Bronchial epithelial cell (primary cell): ENCODE measurements at regions not wholly inside any gene's neighbourhood (a gene's known extent, or its start where the extent isn't known, plus 50 kb on each side); places are given as distances from the start of the nearest gene placed in this dataset.
A peak's percentile ranks its signal among the peaks of the same experiment; 100 is the strongest.

Experiments used
- DNase-seq: peaks from one replicate; pipeline ENCODE4 v3.0.0-alpha.2; 2010; ENCODE audit warnings: low read depth
- FAIRE-seq: peaks from 2 replicates; lab custom pipeline; 2011; peaks lifted over from hg19 to GRCh38; lab: Jason Lieb, UNC
- H3K27me3 ChIP-seq: 2 replicates; pipeline ENCODE4 v1.5.1; 2011; ENCODE audit warnings: low read length; ENCODE audit not compliant: control insufficient read depth, insufficient read depth
- H3K36me3 ChIP-seq: 2 replicates; pipeline ENCODE4 v1.5.1; 2011; ENCODE audit warnings: low read length; ENCODE audit not compliant: control insufficient read depth, insufficient read depth
- H3K4me3 ChIP-seq: 2 replicates; pipeline ENCODE4 v1.5.1; 2011; ENCODE audit warnings: mild to moderate bottlenecking, low read depth, low read length, control low read depth
- TF ChIP-seq, protein P1 (sequence below): IDR thresholded peaks from 2 replicates; pipeline ENCODE4 v1.5.1; 2011; ENCODE audit warnings: mild to moderate bottlenecking, moderate library complexity, low read length, control low read depth, inconsistent platforms; ENCODE audit not compliant: insufficient read depth, severe bottlenecking

DNA sequence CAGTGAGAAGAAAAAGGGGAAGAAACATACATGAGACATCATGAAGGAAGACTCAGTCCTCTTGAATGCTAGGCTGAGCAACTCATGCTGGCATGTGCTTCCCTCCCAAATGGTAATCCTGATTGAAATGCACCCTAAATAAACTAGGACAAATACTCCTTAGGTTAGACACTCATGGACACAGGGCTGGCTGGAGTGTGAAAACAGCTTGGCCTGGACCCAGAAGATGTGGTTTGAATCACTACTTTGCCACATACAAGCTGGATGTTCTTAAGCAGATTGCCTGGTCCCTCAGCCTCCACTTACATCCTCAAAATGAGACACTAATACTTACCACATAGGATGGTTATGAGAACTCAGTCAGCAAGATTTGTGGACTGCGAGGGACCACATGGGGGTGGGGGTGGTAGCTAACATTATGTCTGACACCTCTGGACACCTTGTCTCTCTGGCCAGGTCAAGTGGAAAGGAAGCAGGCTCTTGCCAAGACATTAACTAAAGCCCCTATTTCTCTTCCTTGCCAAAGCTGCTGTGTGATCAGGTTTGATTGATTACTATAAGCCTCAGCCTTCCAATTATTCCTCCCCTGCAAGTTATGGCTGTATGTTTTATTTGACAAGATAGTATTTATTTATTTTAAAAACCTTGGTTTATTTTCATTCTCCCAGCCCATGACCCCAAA is 138.9 kb upstream of the SLC7A14 start:
- TF ChIP-seq, protein P1, sequence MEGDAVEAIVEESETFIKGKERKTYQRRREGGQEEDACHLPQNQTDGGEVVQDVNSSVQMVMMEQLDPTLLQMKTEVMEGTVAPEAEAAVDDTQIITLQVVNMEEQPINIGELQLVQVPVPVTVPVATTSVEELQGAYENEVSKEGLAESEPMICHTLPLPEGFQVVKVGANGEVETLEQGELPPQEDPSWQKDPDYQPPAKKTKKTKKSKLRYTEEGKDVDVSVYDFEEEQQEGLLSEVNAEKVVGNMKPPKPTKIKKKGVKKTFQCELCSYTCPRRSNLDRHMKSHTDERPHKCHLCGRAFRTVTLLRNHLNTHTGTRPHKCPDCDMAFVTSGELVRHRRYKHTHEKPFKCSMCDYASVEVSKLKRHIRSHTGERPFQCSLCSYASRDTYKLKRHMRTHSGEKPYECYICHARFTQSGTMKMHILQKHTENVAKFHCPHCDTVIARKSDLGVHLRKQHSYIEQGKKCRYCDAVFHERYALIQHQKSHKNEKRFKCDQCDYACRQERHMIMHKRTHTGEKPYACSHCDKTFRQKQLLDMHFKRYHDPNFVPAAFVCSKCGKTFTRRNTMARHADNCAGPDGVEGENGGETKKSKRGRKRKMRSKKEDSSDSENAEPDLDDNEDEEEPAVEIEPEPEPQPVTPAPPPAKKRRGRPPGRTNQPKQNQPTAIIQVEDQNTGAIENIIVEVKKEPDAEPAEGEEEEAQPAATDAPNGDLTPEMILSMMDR, result no peak
- no peak overlapping the region for H3K4me3 ChIP-seq
- FAIRE-seq (peak; percentile 86), DNase-seq (peak; percentile 52)
- H3K36me3 ChIP-seq, result no peaks in the 10 kb centered on the region
- no peaks in the 10 kb centered on the region for H3K27me3 ChIP-seq

- TF ChIP-seq, protein P1, result no peak
- Histone ChIP-seq H3K36me3 (no peaks in the 10 kb centered on the region), H3K4me3 (no peak overlapping the region), H3K27me3 (no peaks in the 10 kb centered on the region)
- no peak for DNase-seq
- FAIRE-seq, result no peak
Observed at GRCh38 chr3:170723241-170723640, 137.4 kb upstream of the SLC7A14 start.

GRCh38 chr3:170721563-170721962 is 135.7 kb upstream of the SLC7A14 start:
- Histone ChIP-seq H3K36me3 (no peaks in the 10 kb centered on the region), H3K27me3 (no peaks in the 10 kb centered on the region), H3K4me3 (no peak overlapping the region)
- FAIRE-seq, result no peak
- TF ChIP-seq, protein P1, result no peak
- no peak for DNase-seq

DNA sequence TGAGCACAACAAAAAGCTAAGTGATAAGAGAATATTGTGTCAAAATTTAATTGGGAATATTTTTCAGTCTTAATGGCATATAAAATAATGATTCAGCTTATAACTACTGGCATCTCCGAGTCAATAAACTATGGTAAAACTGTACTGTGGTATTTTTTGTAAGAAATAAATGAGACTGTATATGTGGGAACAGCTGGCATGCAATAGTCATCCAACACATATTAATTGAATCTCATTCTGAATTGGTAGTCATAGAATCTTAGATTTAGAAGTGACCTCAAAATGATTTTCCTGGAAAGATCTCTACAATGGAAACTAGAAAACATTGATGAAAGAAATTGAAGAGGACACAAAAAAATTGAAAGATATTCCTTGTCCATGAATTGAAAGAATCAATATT is 133.4 kb upstream of the SLC7A14 start:
- no peak overlapping the region for H3K4me3 ChIP-seq
- no peaks in the 10 kb centered on the region for H3K27me3 ChIP-seq
- TF ChIP-seq, protein P1, result no peak
- FAIRE-seq, result no peak
- no peaks in the 10 kb centered on the region for H3K36me3 ChIP-seq
- DNase-seq, result no peak

DNA sequence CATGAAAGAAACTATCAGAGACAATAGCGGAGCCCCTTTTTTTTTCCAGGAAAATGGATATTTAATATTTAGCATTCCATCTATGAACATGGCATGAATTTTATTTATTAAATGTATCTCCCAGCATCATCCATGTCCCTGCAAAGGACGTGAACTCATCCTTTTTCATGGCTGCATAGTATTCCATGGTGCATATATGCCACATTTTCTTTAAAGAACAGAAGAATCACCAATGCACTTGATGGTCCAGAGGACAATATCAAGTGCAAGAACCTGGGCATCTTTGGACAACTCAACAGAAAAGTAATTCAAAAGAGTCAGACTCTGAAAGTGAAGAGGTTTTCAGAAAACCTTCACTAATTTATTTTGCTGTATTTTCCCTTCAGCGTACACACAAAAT is 133.0 kb upstream of the SLC7A14 start:
- FAIRE-seq, result no peak
- TF ChIP-seq, protein P1, result no peak
- Histone ChIP-seq H3K4me3 (no peak overlapping the region), H3K27me3 (no peaks in the 10 kb centered on the region), H3K36me3 (no peaks in the 10 kb centered on the region)
- DNase-seq, result no peak
